Progenitor cell of endocrine pancreas (in vitro differentiated cells): ENCODE measurements at regions not wholly inside any gene's neighbourhood (a gene's known extent, or its start where the extent isn't known, plus 50 kb on each side); places are given as distances from the start of the nearest gene placed in this dataset.

ENCODE experiments used
- DNase-seq: peaks from one replicate; pipeline ENCODE4 v3.0.0; 2021; ENCODE audit warnings: low spot score; ENCODE audit not compliant: unreplicated experiment
- H3K27ac Mint-ChIP-seq: 2 replicates; pipeline ENCODE4 v1.8.0; 2021; ENCODE audit warnings: mild to moderate bottlenecking, moderate library complexity, mixed read lengths
- H3K27me3 Mint-ChIP-seq: 2 replicates; pipeline ENCODE4 v1.8.0; 2021; ENCODE audit warnings: mixed read lengths
- H3K36me3 Mint-ChIP-seq: 2 replicates; pipeline ENCODE4 v1.8.0; 2022; ENCODE audit warnings: mixed read lengths; ENCODE audit not compliant: insufficient read depth
- H3K4me1 Mint-ChIP-seq: 2 replicates; pipeline ENCODE4 v1.8.0; 2021; ENCODE audit warnings: low read depth, mixed read lengths
- H3K4me3 Mint-ChIP-seq: 2 replicates; pipeline ENCODE4 v1.8.0; 2021; ENCODE audit warnings: low read depth, mild to moderate bottlenecking, moderate library complexity, mixed read lengths
- H3K9me3 Mint-ChIP-seq: 2 replicates; pipeline ENCODE4 v1.8.0; 2021; ENCODE audit warnings: low read depth, mixed read lengths
- CTCF ChIP-seq: fragments of 200-600 bp; sonication (generic); IDR thresholded peaks from one replicate; pipeline ENCODE4 v1.5.0; 2021; ENCODE audit warnings: antibody characterized with exemption, mild to moderate bottlenecking; ENCODE audit not compliant: unreplicated experiment

GRCh38 chr10:78426181-78426580 lies 392.5 kb downstream of the RPS24 start:
- Mint-ChIP-seq H3K27ac (no peak overlapping the region), H3K36me3 (peaks cover 2% of the 10 kb centered on the region), H3K4me3 (no peak overlapping the region), H3K27me3 (peaks cover 28% of the 10 kb centered on the region), H3K9me3 (peaks cover 11% of the 10 kb centered on the region), H3K4me1 (peaks cover 7% of the 10 kb centered on the region)
- DNase-seq: no peak
- no peak for TF ChIP-seq CTCF

- Mint-ChIP-seq H3K4me3 (no peak overlapping the region), H3K9me3 (peaks cover 11% of the 10 kb centered on the region), H3K27ac (no peak overlapping the region), H3K4me1 (peaks cover 4% of the 10 kb centered on the region), H3K36me3 (peaks cover 2% of the 10 kb centered on the region), H3K27me3 (peaks cover 22% of the 10 kb centered on the region)
- no peak for TF ChIP-seq CTCF
- DNase-seq: no peak
These were observed 393.9 kb downstream of the RPS24 start for GRCh38 chr10:78427497-78428031.

- H3K4me3 Mint-ChIP-seq: no peak overlapping the region
- no peak overlapping the region for H3K27ac Mint-ChIP-seq
- H3K4me1 Mint-ChIP-seq: peaks cover 4% of the 10 kb centered on the region
- peaks cover 11% of the 10 kb centered on the region for H3K9me3 Mint-ChIP-seq
- TF ChIP-seq CTCF: no peak
- H3K36me3 Mint-ChIP-seq: peaks cover 2% of the 10 kb centered on the region
- peaks cover 19% of the 10 kb centered on the region for H3K27me3 Mint-ChIP-seq
- no peak for DNase-seq
These were observed 394.9 kb downstream of the RPS24 start for GRCh38 chr10:78428579-78428978.

- H3K4me1 Mint-ChIP-seq: peaks cover 4% of the 10 kb centered on the region
- peaks cover 26% of the 10 kb centered on the region for H3K27me3 Mint-ChIP-seq
- no peak for DNase-seq
- peaks cover 8% of the 10 kb centered on the region for H3K9me3 Mint-ChIP-seq
- H3K27ac Mint-ChIP-seq: no peak overlapping the region
- peaks cover 2% of the 10 kb centered on the region for H3K36me3 Mint-ChIP-seq
- no peak overlapping the region for H3K4me3 Mint-ChIP-seq
- no peak for TF ChIP-seq CTCF
These were observed 396.3 kb downstream of the RPS24 start for GRCh38 chr10:78429984-78430383.

GRCh38 chr10:78432583-78432982 lies 398.9 kb downstream of the RPS24 start:
- Mint-ChIP-seq H3K27me3 (peaks cover 36% of the 10 kb centered on the region), H3K27ac (no peak overlapping the region), H3K36me3 (no peaks in the 10 kb centered on the region), H3K4me3 (no peak overlapping the region), H3K4me1 (peaks cover 16% of the 10 kb centered on the region), H3K9me3 (no peaks in the 10 kb centered on the region)
- DNase-seq: no peak
- TF ChIP-seq CTCF: no peak
